ENCODE measurements at regions not wholly inside any gene's neighbourhood (a gene's known extent, or its start where the extent isn't known, plus 50 kb on each side); places are given as distances from the start of the nearest gene placed in this dataset.
"Not testable (repeated sequence)": the region's sequence is repeated elsewhere in the genome, so short reads cannot be mapped to it uniquely, and the experiment has no call there.

DNA sequence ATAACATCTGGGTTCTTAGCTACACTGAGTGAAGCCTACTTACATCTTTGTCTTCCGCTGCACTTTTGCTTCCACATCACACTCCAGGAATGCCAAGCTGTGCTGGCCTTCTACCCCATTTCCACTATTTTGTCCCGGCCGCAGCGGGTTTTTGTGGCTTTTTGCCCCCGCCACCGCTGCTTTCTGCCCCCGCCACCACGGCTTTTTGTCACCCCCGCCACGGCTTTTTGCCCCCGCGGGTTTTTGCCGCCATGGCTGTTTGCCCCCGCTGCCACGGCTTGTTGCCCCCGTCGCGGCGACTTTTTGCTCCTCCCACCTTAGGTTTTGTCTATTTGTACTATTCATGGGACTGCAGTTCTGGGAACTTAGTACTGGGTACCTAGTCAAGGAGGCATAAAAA, 875.4 kb downstream of the ZNF37A start:
- POLR2A ChIA-PET; H3K27ac Mint-ChIP-seq; H3K4me3 Mint-ChIP-seq; H3K4me1 Mint-ChIP-seq; CTCF ChIA-PET; H3K27me3 Mint-ChIP-seq (ENCODE audit: low read depth); DNase-seq (ENCODE audit: low spot score); ATAC-seq: not testable (repeated sequence)
- Mint-ChIP-seq H3K36me3 (peaks cover 28% of the 10 kb centered on the region), H3K9me3 (peaks cover 40% of the 10 kb centered on the region)

DNA sequence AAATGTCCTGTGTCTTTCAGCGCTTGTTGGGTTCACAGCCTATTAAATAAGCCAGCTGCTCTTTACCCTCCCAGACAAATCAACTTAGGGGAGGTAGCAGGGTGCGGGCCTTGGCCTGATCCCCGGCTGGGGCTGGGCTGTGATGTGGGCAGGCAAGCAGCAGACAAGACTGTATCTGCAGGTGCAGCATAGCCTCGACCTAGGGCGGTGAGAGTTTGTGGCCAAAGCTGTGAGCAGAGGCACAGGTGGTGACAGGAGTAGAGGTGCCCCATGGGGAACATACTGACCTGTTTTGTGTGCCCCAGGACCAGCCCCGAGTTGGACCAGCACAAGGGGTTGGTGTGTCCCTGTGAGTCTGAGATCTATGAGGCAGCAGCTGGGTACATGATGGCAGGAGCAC, 885.4 kb downstream of the ZNF37A start:
- TF ChIP-seq GRHL2 (CRISPR knock-in tag; IDR thresholded peaks at IDR 0.05; ENCODE audit: insufficient replicate concordance, severe bottlenecking) = no peak
- TF ChIP-seq, protein P1, sequence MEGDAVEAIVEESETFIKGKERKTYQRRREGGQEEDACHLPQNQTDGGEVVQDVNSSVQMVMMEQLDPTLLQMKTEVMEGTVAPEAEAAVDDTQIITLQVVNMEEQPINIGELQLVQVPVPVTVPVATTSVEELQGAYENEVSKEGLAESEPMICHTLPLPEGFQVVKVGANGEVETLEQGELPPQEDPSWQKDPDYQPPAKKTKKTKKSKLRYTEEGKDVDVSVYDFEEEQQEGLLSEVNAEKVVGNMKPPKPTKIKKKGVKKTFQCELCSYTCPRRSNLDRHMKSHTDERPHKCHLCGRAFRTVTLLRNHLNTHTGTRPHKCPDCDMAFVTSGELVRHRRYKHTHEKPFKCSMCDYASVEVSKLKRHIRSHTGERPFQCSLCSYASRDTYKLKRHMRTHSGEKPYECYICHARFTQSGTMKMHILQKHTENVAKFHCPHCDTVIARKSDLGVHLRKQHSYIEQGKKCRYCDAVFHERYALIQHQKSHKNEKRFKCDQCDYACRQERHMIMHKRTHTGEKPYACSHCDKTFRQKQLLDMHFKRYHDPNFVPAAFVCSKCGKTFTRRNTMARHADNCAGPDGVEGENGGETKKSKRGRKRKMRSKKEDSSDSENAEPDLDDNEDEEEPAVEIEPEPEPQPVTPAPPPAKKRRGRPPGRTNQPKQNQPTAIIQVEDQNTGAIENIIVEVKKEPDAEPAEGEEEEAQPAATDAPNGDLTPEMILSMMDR (IDR thresholded peaks at IDR 0.05) = no peak
- no peak for TF ChIP-seq NFYB (CRISPR knock-in tag; conservative IDR thresholded peaks at IDR 0.05; ENCODE audit: low read depth)
- TF ChIP-seq, protein P2, sequence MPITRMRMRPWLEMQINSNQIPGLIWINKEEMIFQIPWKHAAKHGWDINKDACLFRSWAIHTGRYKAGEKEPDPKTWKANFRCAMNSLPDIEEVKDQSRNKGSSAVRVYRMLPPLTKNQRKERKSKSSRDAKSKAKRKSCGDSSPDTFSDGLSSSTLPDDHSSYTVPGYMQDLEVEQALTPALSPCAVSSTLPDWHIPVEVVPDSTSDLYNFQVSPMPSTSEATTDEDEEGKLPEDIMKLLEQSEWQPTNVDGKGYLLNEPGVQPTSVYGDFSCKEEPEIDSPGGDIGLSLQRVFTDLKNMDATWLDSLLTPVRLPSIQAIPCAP (CRISPR knock-in tag; IDR thresholded peaks at IDR 0.05) = no peak
- no peak for TF ChIP-seq ESRRA (CRISPR knock-in tag; IDR thresholded peaks at IDR 0.05; ENCODE audit: borderline replicate concordance)
- no peaks in the 10 kb centered on the region for H3K4me1 Mint-ChIP-seq
- H3K27ac Mint-ChIP-seq = no peak overlapping the region
- ATAC-seq (no peak), DNase-seq (ENCODE audit: low spot score) (no peak)
- H3K4me3 Mint-ChIP-seq = no peak overlapping the region
- ChIA-PET CTCF (no interaction called here), POLR2A (no interaction called here)
- H3K9me3 Mint-ChIP-seq = peaks cover 53% of the 10 kb centered on the region
- peaks cover 47% of the 10 kb centered on the region for H3K36me3 Mint-ChIP-seq
- peaks cover 3% of the 10 kb centered on the region; the same call in 1 of the 2 replicates for H3K27me3 Mint-ChIP-seq (ENCODE audit: low read depth)
